CD4-positive, alpha-beta T cell treated with Interferon gamma for 1 hour (primary cell): ENCODE measurements at regions not wholly inside any gene's neighbourhood (a gene's known extent, or its start where the extent isn't known, plus 50 kb on each side); places are given as distances from the start of the nearest gene placed in this dataset.
"Not testable (repeated sequence)": the region's sequence is repeated elsewhere in the genome, so short reads cannot be mapped to it uniquely, and the experiment has no call there.

Experiments
- DNase-seq: peaks from one replicate; pipeline ENCODE4 v3.0.0-alpha.2; 2020

- no peak for DNase-seq
Observed at GRCh38 chr1:166395729-166396128, 228.9 kb upstream of the FAM78B start.

DNA sequence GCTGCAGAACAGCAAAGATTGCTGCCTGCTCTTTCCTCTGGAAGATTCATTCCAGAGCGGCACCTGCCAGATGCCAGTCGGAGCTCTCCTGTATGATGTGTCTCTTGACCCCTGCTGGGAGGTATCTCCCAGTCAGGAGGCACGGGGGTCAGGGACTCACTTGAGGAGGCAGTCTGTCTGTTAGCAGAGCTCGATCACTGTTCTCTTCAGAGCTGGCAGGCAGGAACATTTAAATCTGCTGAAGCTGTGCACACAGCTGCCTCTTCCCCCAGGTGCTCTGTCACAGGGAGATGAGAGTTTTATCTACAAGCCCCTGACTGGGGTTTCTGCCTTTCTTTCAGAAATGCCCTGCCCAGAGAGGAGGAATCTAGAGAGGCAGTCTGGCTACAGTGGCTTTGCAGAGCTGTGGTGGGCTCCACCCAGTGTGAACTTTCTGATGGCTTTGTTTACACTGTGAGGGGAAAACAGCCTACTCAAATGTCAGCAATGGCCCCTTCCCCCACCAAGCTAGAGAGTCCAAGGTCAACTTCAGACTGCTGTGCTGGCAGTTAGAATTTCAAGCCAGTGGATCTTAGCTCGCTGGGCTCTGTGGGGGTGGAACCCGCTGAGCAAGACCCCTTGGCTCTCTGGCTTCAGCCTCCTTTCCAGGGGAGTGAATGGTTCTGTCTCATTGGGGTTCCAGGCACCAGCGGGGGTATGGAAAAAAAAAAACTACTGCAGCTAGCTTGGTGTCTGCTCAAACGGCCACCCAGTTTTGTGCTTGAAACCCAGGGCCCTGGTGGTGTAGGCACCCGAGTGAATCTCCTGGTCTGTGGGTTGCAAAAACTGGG lies 242.7 kb upstream of the FAM78B start:
- DNase-seq: not testable (repeated sequence)

- DNase-seq: no peak
Observed at GRCh38 chr1:166410083-166410385, 243.2 kb upstream of the FAM78B start.

DNA sequence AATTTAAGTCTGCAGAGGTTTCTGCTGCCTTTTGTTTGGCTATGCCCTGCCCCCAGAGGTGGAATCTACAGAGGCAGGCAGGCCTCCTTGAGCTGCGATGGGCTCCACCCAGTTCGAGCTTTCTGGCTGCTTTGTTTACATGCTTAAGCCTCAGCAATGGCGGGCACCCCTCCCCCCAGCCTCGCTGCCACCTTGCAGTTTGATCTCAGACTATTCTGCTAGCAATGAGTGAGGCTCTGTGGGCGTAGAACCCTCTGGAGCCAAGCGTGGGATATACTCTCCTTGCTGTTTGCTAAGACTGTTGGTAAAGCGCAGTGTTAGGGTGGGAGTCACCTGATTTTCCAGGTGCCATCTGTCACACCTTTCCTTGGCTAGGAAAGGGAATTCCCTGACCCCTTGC lies 250.0 kb upstream of the FAM78B start:
- DNase-seq: not testable (repeated sequence)

GRCh38 chr1:166418344-166418933 lies 251.6 kb upstream of the FAM78B start:
- no peak for DNase-seq

DNA sequence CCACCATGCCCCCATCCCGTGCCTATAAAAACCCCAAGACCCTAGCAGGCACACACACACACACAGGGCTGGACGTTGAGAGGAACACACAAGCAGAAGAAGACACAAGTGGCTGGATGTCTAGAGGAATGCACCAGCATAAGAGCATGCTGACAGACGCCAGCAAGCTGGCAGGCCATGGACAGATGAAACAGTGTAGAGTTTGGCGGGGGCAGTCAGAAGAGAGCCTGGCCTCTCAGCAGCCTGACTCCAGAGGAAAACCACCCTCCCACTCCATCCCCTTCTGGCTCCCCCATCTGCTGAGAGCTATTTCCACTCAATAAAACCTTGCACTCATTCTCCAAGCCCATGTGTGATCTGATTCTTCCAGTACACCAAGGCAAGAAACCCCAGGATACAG lies 255.8 kb upstream of the FAM78B start:
- not testable (repeated sequence) for DNase-seq

DNA sequence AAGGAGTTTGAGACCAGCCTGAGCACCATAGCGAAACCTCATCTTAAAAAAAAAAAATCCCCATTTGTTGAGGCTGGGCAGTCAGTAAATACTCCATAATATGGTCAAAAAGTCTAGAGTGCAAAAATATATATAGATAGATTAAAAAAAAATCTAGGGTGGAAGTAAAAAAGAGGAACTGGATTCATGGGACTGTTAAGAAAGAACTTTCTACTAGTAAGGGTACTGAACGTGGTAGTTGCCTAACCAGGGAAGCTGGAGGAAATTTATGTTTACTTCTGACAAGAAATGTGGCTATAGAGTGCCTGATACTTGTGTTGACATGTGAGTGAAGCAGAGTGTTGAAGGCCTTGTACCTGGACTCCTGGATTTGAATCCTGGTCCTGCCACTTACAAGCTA lies 265.9 kb upstream of the FAM78B start:
- no peak for DNase-seq

GRCh38 chr1:166433404-166434304 lies 266.9 kb upstream of the FAM78B start:
- DNase-seq: not testable (repeated sequence)

DNA sequence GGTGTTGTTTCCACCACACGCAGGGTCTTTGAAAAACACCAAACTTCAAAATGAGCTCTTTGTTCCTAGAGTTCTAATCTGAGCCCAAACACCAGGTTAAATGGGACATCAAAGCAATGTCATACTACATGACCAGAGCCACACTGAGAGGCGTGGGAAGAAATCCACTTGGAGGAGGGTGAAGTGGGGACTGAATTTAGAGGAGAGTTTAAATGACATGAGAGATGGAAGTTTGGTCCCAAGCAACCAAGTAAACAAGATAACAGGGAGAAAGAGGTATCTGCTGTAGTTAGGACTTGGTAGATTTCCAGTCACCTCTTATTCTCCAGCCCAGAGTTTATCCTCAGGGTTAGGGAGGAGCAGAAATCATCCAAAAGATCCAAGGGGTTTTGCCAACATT lies 290.9 kb upstream of the FAM78B start:
- no peak for DNase-seq

DNA sequence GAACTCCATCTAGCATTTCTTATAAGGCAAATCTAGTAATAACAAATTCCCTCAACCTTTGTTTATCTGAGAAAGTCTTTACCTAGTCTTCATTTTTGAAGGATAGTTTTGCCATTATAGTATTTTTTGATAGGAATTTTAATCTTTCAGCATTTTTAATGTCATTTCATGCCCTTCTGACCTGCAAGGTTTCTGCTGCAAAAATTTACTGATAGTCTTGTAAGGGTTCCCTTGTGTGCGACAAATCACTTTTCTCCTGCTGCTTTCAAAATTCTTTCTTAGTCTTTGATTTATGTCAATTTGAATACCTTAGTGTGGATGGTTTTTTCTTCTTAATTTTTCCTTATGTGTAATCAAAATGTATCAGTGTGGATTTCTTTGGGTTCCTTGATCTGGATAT lies 297.5 kb upstream of the FAM78B start:
- no peak for DNase-seq

- DNase-seq: no peak
Observed at GRCh38 chr1:166470014-166470413, 303.2 kb upstream of the FAM78B start.

DNA sequence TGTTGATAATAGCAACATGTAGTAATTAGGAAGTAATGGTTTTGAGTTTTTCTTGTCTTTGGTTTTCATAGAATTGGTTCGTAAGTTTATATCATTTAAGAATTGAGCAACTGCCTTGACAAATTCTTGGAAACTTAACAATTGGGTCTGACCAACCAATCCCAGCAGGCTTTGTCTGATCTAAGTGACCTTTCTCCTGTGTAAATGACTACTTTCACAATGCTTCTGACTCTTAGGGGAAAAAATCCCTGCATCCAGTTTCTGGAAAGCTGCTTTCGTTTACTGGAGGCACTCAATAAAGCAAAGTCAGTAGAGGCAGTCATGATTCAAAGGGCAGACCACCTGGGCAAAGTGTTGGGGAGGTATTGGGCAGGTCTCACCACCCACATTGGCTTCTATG lies 303.6 kb upstream of the FAM78B start:
- no peak for DNase-seq

DNA sequence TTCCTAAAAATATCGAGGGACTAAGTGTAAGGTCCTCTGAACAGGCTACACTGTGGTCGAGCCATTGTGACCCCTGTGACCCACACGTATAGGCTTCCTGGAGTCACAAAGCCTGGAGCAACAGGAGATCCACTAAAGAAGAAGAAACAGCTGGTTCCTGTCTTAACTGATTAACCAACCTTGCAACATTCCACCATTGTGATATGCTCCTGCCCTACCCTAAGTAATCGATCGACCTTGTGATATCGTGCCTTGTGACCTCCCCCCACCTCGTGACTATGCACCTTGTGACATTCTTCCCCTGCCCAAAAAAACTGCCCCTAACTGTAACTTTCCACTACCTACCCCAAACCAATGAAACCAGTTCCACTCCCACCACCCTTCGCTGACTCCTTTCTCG lies 304.6 kb upstream of the FAM78B start:
- no peak for DNase-seq

DNA sequence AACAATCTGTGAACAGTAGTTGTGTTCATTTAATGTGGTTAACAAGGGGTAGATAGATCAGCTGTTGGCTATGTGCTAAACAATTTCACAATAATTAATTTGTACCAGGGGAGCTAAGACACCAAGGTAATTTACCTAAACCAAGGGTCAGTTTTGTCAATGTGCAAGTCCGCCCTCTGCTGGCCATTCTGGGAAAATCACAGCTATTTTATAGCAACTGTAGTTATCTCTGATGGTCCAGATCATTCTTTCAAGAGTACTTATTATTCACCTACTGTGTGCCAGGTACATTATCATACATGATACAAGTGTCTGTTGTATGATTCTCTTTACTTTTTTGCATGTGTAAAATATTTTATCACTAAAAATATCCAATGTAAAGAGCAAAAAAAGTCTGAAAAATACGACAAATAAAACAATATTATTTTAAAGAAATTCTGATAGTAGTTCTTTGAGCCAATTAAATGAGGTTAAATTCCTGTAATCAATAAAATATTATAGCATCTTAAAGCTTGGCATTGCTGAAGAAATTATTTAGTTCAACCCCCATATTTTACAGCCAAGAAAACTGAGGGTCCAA lies 312.3 kb upstream of the FAM78B start:
- DNase-seq: peak; percentile 5

- DNase-seq: no peak
Observed at GRCh38 chr1:166484471-166484870, 317.7 kb upstream of the FAM78B start.

DNA sequence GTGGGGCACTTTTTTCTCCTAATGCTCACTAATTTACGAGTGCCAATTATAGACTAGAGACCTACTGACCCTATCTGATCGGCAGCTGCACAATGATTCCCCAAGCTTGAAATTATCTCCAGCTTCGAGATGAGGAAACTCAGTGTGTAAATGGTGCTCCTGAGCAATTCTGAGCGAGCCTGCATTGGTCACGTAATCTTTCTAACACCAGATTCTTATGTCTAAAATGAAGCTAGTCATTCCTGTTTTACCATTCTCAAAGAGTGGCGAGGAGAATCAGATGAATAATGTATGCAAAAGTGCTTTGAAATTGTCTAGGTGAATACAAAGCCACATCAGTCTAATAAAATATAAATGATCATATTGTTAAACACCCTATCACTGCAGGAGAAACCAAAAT lies 318.1 kb upstream of the FAM78B start:
- no peak for DNase-seq

GRCh38 chr1:166485620-166486019 lies 318.8 kb upstream of the FAM78B start:
- DNase-seq: no peak

GRCh38 chr1:166488327-166488726 lies 321.5 kb upstream of the FAM78B start:
- DNase-seq: no peak

- no peak for DNase-seq
Observed at GRCh38 chr1:166489356-166489669, 322.5 kb upstream of the FAM78B start.

DNA sequence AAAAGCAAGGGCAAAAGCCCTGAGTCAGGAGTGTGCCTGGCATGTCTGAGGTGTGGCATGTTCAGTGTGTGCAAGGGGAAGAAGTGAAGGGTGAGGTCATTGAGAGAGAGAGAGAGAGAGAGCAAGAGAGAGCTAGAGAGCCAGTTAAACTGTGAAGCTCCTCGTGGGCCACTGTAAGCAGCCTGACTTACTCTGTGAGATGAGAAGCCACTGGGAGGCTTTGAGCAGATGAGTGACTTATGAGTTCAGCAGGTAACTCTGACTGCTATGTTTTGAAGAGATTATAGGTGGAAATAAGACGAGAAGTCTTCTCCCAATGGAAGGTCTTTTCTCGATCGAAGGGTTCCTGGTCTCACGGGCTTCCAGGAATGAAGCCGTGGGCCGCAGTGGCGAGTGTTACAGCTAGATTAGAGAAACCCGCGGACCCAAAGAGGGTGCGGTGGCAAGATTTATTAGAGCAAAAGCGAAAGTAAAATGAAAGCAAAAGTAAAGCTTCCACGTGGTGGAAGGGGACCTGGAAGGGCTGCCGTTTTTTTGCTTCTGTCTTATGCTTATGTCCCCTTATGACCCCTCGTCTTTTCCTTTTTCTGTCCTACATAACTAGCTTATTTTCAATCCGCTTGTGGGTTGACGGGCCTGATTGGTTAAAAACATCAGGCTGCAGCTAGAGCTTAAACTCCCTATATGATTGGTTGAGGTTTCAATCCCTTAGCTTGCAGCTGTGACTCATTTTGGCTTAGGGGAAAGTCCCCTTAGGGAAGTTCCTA lies 323.1 kb upstream of the FAM78B start:
- DNase-seq: peak; percentile 75

GRCh38 chr1:166490437-166490991 lies 323.7 kb upstream of the FAM78B start:
- DNase-seq: no peak

DNA sequence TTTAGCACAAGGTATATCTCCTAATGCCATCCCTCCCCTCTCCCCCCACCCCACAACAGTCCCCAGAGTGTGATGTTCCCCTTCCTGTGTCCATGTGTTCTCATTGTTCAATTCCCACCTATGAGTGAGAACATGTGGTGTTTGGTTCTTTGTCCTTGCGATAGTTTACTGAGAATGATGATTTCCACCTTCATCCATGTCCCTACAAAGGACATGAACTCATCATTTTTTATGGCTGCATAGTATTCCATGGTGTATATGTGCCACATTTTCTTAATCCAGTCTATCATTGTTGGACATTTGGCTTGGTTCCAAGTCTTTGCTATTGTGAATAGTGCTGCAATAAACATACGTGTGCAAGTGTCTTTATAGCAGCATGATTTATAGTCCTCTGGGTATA lies 327.0 kb upstream of the FAM78B start:
- not testable (repeated sequence) for DNase-seq

- DNase-seq: no peak
Observed at GRCh38 chr1:166507347-166507746, 331.9 kb upstream of the POGK start.
